B cell (primary cell): ENCODE measurements at regions not wholly inside any gene's neighbourhood (a gene's known extent, or its start where the extent isn't known, plus 50 kb on each side); places are given as distances from the start of the nearest gene placed in this dataset.

Source experiments
- ATAC-seq: fragments of 200-7000 bp; cut with Tn5 transposase; one replicate; pipeline ENCODE4 v1.10.0; 2021; ENCODE audit warnings: low read depth, mild to moderate bottlenecking, moderate number of reproducible peaks, moderate library complexity
- CTCF ChIA-PET: fragments of 350-600 bp; sonication (Branson Sonifier 250); formaldehyde crosslinking; loops from one replicate; lab custom pipeline; 2021; ENCODE audit warnings: antibody characterized with exemption, inconsistent platforms; lab: Charles Lee
- POLR2A ChIA-PET: fragments of 350-600 bp; sonication (Branson Sonifier 250); formaldehyde crosslinking; loops from one replicate; lab custom pipeline; 2021; ENCODE audit warnings: antibody characterized with exemption; lab: Charles Lee
- DNase-seq: peaks from one replicate; pipeline ENCODE4 v3.0.0; 2013
- H2AFZ ChIP-seq: 2 replicates; pipeline ENCODE4 v1.6.1; 2012; ENCODE audit warnings: mild to moderate bottlenecking, low read depth, low read length; ENCODE audit not compliant: insufficient read depth, poor library complexity, severe bottlenecking
- H3K27ac ChIP-seq, 2 donors: 1 replicate in 1 of 2; 2 replicates in 1 of 2; pipeline ENCODE4 v1.5.1; 2012 to 2013; ENCODE audit warnings: low read length in 2 of 2, mild to moderate bottlenecking in 2 of 2, moderate library complexity in 1 of 2
- H3K27me3 ChIP-seq, 4 experiments: fragments of 200-600 bp in 1 of 4; sonication (generic) in 1 of 4; replicated peaks in 1 of 4; 1 replicate in 2 of 4; 2 replicates in 2 of 4; pipeline versions ENCODE4 v1.6.1 to v1.7.0; 2013 to 2016; ENCODE audit warnings: low read length in 3 of 4, mild to moderate bottlenecking in 2 of 4, mixed read lengths in 1 of 4, moderate library complexity in 1 of 4; ENCODE audit not compliant: insufficient read depth in 4 of 4, control insufficient read depth in 3 of 4; ENCODE audit errors: control extremely low read depth in 1 of 4
- H3K36me3 ChIP-seq, 2 experiments: replicated peaks in 1 of 2; 1 replicate in 1 of 2; 2 replicates in 1 of 2; pipeline versions ENCODE4 v1.6.1 to v1.7.1; 2013; ENCODE audit warnings: low read length in 1 of 2; ENCODE audit not compliant: insufficient read depth in 2 of 2, control insufficient read depth in 1 of 2; ENCODE audit errors: control extremely low read depth in 1 of 2, extremely low read depth in 1 of 2
- H3K4me1 ChIP-seq, 2 donors: fragments of 200-600 bp in 1 of 2; sonication (generic) in 1 of 2; 1 replicate in 1 of 2; 2 replicates in 1 of 2; pipeline versions ENCODE4 v1.5.1 to v1.6.1; 2013 to 2017; ENCODE audit warnings: low read length in 2 of 2; ENCODE audit not compliant: control insufficient read depth in 2 of 2, insufficient read depth in 2 of 2
- H3K4me2 ChIP-seq: replicated peaks from 2 replicates; pipeline ENCODE3; 2012; ENCODE audit warnings: mild to moderate bottlenecking, low read depth, low read length; ENCODE audit not compliant: poor library complexity, severe bottlenecking
- H3K4me3 ChIP-seq, 5 experiments: fragments of 200-600 bp in 1 of 5; sonication (generic) in 1 of 5; 1 replicate in 3 of 5; 2 replicates in 2 of 5; pipeline versions ENCODE4 v1.5.1 to v1.7.0; 2011 to 2016; ENCODE audit warnings: low read length in 4 of 5, mild to moderate bottlenecking in 4 of 5, low read depth in 2 of 5, control low read depth in 1 of 5, moderate library complexity in 1 of 5; ENCODE audit not compliant: insufficient read depth in 1 of 5; ENCODE audit errors: control extremely low read depth in 1 of 5, extremely low read depth in 1 of 5
- H3K79me2 ChIP-seq: fragments of 200-600 bp; sonication (generic); one replicate; pipeline ENCODE4 v1.6.0; 2016; ENCODE audit warnings: low read length; ENCODE audit not compliant: control insufficient read depth, insufficient read depth
- H3K9ac ChIP-seq: fragments of 200-600 bp; sonication (generic); 2 replicates; pipeline ENCODE4 v1.6.1; 2017; ENCODE audit warnings: mild to moderate bottlenecking, low read length, moderate library complexity
- H3K9me3 ChIP-seq, 3 donors: one replicate each; pipeline versions ENCODE4 v1.6.1 to v1.7.1; 2013; ENCODE audit warnings: low read length in 2 of 3; ENCODE audit not compliant: control insufficient read depth in 2 of 3, insufficient read depth in 1 of 3; ENCODE audit errors: control extremely low read depth in 1 of 3
- H4K20me1 ChIP-seq: 2 replicates; pipeline ENCODE4 v1.6.0; 2012; ENCODE audit warnings: mild to moderate bottlenecking, low read length; ENCODE audit not compliant: insufficient read depth, control insufficient read depth, poor library complexity, severe bottlenecking
- H3K27ac Mint-ChIP-seq: one replicate; pipeline ENCODE4 v1.8.0; 2021; ENCODE audit warnings: mixed read lengths
- H3K27me3 Mint-ChIP-seq: one replicate; pipeline ENCODE4 v1.8.0; 2021; ENCODE audit warnings: mixed read lengths
- H3K4me1 Mint-ChIP-seq: one replicate; pipeline ENCODE4 v1.8.0; 2021; ENCODE audit warnings: mixed read lengths
- H3K4me3 Mint-ChIP-seq: one replicate; pipeline ENCODE4 v1.8.0; 2021; ENCODE audit warnings: mixed read lengths
- H3K9me3 Mint-ChIP-seq: one replicate; pipeline ENCODE4 v1.8.0; 2022; ENCODE audit warnings: mixed read lengths; ENCODE audit not compliant: insufficient read depth
- EZH2 ChIP-seq: IDR thresholded peaks from 2 replicates; pipeline ENCODE4 v1.6.1; 2012; ENCODE audit warnings: borderline replicate concordance, low read depth, mild to moderate bottlenecking, moderate library complexity, low read length; ENCODE audit not compliant: insufficient read depth, poor library complexity, severe bottlenecking
- WGBS: methylation state at CpG from one replicate; pipeline ENCODE4 v1.1.5; 2013; ENCODE audit warnings: missing lambda C conversion rate; ENCODE audit not compliant: insufficient coverage; 5-methylcytosine and 5-hydroxymethylcytosine counted together
- intact Hi-C: fragments of 100-400 bp; cut with micrococcal nuclease; formaldehyde crosslinking; loops from one replicate; pipeline ENCODE4 v1.10.0; 2022
- TF ChIP-seq, protein P1 (sequence below): fragments of 200-600 bp; IDR thresholded peaks from one replicate; pipeline ENCODE4 v1.8.0; 2022; ENCODE audit warnings: antibody characterized with exemption, mild to moderate bottlenecking

DNA sequence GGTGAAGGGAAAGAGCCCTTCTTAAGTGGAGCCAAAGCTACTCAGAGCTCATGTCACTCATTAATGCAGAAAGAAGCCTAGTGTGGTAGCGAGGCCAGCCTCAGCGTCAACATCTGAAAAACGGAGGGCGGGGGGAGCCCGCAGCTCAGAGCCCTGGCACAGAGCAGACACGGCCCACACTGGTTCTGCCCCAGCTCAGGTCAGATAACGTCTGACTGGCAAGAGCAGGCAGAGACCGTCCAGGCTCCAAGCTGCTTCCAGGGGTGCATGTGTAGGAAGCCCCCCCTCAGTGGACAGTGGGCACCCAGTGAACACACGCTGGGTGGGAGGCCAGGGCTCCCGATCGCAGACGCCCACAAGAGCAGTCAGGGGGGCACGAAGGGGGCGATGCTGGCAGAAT, 100.8 kb downstream of the SHANK2 start:
- Histone ChIP-seq H2AFZ (no peak overlapping the region), H3K4me1 (no peaks in the 10 kb centered on the region), H3K4me2 (no peak overlapping the region), H3K27me3 (peaks cover 0 to 12% (median 0%) of the 10 kb centered on the region in 4 experiments), H3K36me3 (no peaks in the 10 kb centered on the region), H3K9me3 (peaks cover 0 to 16% (median 0%) of the 10 kb centered on the region in 3 donors), H3K27ac (no peak overlapping the region), H4K20me1 (no peaks in the 10 kb centered on the region), H3K4me3 (no peak overlapping the region), H3K79me2 (no peaks in the 10 kb centered on the region), H3K9ac (no peak overlapping the region)
- peaks cover 38% of the 10 kb centered on the region for H3K27me3 Mint-ChIP-seq
- H3K4me3 Mint-ChIP-seq: no peak overlapping the region
- DNase-seq (no peak), ATAC-seq (no peak)
- H3K4me1 Mint-ChIP-seq: no peaks in the 10 kb centered on the region
- POLR2A ChIA-PET: no interaction called here
- CTCF ChIA-PET: no interaction called here
- intact Hi-C loops: no loop called here
- TF ChIP-seq, protein P1, sequence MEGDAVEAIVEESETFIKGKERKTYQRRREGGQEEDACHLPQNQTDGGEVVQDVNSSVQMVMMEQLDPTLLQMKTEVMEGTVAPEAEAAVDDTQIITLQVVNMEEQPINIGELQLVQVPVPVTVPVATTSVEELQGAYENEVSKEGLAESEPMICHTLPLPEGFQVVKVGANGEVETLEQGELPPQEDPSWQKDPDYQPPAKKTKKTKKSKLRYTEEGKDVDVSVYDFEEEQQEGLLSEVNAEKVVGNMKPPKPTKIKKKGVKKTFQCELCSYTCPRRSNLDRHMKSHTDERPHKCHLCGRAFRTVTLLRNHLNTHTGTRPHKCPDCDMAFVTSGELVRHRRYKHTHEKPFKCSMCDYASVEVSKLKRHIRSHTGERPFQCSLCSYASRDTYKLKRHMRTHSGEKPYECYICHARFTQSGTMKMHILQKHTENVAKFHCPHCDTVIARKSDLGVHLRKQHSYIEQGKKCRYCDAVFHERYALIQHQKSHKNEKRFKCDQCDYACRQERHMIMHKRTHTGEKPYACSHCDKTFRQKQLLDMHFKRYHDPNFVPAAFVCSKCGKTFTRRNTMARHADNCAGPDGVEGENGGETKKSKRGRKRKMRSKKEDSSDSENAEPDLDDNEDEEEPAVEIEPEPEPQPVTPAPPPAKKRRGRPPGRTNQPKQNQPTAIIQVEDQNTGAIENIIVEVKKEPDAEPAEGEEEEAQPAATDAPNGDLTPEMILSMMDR: no peak
- no peak for TF ChIP-seq EZH2
- no peaks in the 10 kb centered on the region for H3K9me3 Mint-ChIP-seq
- no peak overlapping the region for H3K27ac Mint-ChIP-seq
- 84% methylated on average over 14 of the region's 14 CpGs for WGBS

DNA sequence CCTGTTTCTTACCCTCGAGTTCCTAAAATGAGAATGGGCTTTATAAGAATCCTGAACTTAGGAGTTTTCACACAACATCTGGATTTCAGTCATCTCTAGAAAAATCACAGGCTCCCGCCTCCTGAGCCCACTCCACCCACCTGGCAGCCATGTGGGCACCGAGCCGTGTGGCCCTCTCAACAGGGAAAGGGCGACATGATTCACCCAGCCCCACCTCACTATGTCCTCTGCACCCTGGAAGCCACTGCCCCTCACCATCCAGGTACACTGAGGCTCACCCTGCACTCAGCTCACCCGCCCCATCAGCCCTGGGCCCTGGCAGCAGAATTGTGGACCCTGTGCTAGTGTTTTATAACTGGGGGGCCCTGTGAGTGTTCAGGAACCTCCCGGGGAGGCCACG, 101.5 kb downstream of the SHANK2 start:
- H3K9me3 Mint-ChIP-seq: no peaks in the 10 kb centered on the region
- Histone ChIP-seq H3K36me3 (no peaks in the 10 kb centered on the region), H3K27me3 (peaks cover 0 to 12% (median 0%) of the 10 kb centered on the region in 4 experiments), H3K4me1 (no peaks in the 10 kb centered on the region), H3K9me3 (peaks cover 0 to 19% (median 0%) of the 10 kb centered on the region in 3 donors), H3K9ac (no peak overlapping the region), H3K27ac (no peak overlapping the region), H3K4me2 (no peak overlapping the region), H3K79me2 (no peaks in the 10 kb centered on the region), H3K4me3 (no peak overlapping the region), H4K20me1 (no peaks in the 10 kb centered on the region), H2AFZ (no peak overlapping the region)
- no peak for DNase-seq
- ChIA-PET CTCF (no interaction called here), POLR2A (no interaction called here)
- no peaks in the 10 kb centered on the region for H3K4me1 Mint-ChIP-seq
- no peak for ATAC-seq
- H3K4me3 Mint-ChIP-seq: no peak overlapping the region
- 86% methylated on average over 2 of the region's 8 CpGs for WGBS
- intact Hi-C loops: no loop called here
- H3K27me3 Mint-ChIP-seq: peaks cover 33% of the 10 kb centered on the region
- no peak overlapping the region for H3K27ac Mint-ChIP-seq
- TF ChIP-seq EZH2: no peak
- TF ChIP-seq, protein P1: no peak
